ENCODE measurements at regions not wholly inside any gene's neighbourhood (a gene's known extent, or its start where the extent isn't known, plus 50 kb on each side); places are given as distances from the start of the nearest gene placed in this dataset.
"Not testable (repeated sequence)": the region's sequence is repeated elsewhere in the genome, so short reads cannot be mapped to it uniquely, and the experiment has no call there.

GRCh38 chr7:76955124-76955523 is 77.0 kb downstream of the SPDYE17 start:
- 81% methylated on average over 3 of the region's 4 CpGs for WGBS
- not testable (repeated sequence) for H3K36me3 ChIP-seq (ENCODE audit: control insufficient read depth in 4 of 4, insufficient read depth in 3 of 4, low read depth in 1 of 4, low read length in 3 of 4); DNase-seq (ENCODE audit: low spot score); H3K4me1 ChIP-seq (ENCODE audit: control insufficient read depth in 4 of 4, insufficient read depth in 4 of 4, low read length in 3 of 4); H3K27ac ChIP-seq (ENCODE audit: low read depth in 1 of 2, low read length in 2 of 2); H3K27me3 ChIP-seq (ENCODE audit: control insufficient read depth in 4 of 4, insufficient read depth in 4 of 4, low read length in 3 of 4); H3K9ac ChIP-seq (ENCODE audit: low read depth in 1 of 2, low read length in 2 of 2); H3K9me3 ChIP-seq (ENCODE audit: control insufficient read depth in 4 of 4, low read length in 3 of 4); H3K4me3 ChIP-seq (ENCODE audit: low read depth in 1 of 3, low read length in 3 of 3)

DNA sequence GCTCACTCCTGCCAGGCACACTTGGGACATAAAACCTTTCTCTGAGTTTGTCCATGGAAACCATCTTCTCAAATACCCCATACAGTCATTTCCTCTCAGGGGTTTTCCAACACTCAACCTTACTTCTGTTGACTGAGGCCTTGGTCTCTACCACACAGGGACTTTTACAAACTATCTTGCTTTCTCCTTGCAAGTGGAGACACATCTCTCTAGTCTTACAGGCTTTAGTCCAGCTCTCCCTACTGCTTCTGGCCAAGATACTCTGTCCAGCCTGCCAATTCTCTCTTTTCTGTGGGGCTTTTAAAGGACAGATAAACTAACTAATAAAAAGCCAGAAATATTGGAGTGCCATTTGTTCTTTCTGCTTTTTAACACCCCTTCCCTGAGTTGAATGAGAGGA is 87.6 kb downstream of the SPDYE17 start:
- not testable (repeated sequence) for H3K9me3 ChIP-seq (ENCODE audit: control insufficient read depth in 4 of 4, low read length in 3 of 4); H3K36me3 ChIP-seq (ENCODE audit: control insufficient read depth in 4 of 4, insufficient read depth in 3 of 4, low read depth in 1 of 4, low read length in 3 of 4); H3K27ac ChIP-seq (ENCODE audit: low read depth in 1 of 2, low read length in 2 of 2); H3K9ac ChIP-seq (ENCODE audit: low read depth in 1 of 2, low read length in 2 of 2); H3K27me3 ChIP-seq (ENCODE audit: control insufficient read depth in 4 of 4, insufficient read depth in 4 of 4, low read length in 3 of 4); H3K4me1 ChIP-seq (ENCODE audit: control insufficient read depth in 4 of 4, insufficient read depth in 4 of 4, low read length in 3 of 4); DNase-seq (ENCODE audit: low spot score); H3K4me3 ChIP-seq (ENCODE audit: low read depth in 1 of 3, low read length in 3 of 3)

- WGBS = 85% methylated on average over 2 of the region's 2 CpGs
Measured at GRCh38 chr7:76941809-76942765, 90.1 kb downstream of the SPDYE17 start.

DNA sequence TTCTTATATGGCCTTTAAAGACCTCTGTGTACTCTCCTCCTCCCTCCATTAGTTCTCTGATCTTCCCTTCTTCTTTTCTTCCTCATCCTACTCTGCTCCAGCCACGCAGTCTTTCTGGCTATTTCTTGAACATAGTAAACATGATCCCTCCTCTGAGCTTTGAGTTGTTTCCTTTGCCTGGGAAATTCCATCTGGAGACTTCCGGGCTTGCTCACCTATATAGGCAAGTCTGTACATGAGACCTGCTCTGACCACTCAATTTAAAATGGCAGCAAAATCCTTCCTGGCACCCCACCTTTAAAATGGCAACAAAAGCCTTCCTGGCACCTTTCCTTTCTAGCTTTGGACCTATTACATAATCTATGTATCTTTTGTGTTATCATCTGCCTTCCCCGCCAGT is 94.4 kb downstream of the SPDYE17 start:
- not testable (repeated sequence) for H3K4me3 ChIP-seq (ENCODE audit: low read depth in 1 of 3, low read length in 3 of 3); H3K9ac ChIP-seq (ENCODE audit: low read depth in 1 of 2, low read length in 2 of 2); H3K27me3 ChIP-seq (ENCODE audit: control insufficient read depth in 4 of 4, insufficient read depth in 4 of 4, low read length in 3 of 4); H3K27ac ChIP-seq (ENCODE audit: low read depth in 1 of 2, low read length in 2 of 2); H3K36me3 ChIP-seq (ENCODE audit: control insufficient read depth in 4 of 4, insufficient read depth in 3 of 4, low read depth in 1 of 4, low read length in 3 of 4); DNase-seq (ENCODE audit: low spot score); H3K4me1 ChIP-seq (ENCODE audit: control insufficient read depth in 4 of 4, insufficient read depth in 4 of 4, low read length in 3 of 4); H3K9me3 ChIP-seq (ENCODE audit: control insufficient read depth in 4 of 4, low read length in 3 of 4)
- 66% methylated on average over 2 of the region's 3 CpGs for WGBS

More at GRCh38 chr7:76941809-76942765, 90.1 kb downstream of the SPDYE17 start:
- H3K4me3 ChIP-seq (ENCODE audit: low read depth in 1 of 3, low read length in 3 of 3); DNase-seq (ENCODE audit: low spot score); H3K27me3 ChIP-seq (ENCODE audit: control insufficient read depth in 4 of 4, insufficient read depth in 4 of 4, low read length in 3 of 4); H3K27ac ChIP-seq (ENCODE audit: low read depth in 1 of 2, low read length in 2 of 2); H3K9ac ChIP-seq (ENCODE audit: low read depth in 1 of 2, low read length in 2 of 2); H3K9me3 ChIP-seq (ENCODE audit: control insufficient read depth in 4 of 4, low read length in 3 of 4); H3K36me3 ChIP-seq (ENCODE audit: control insufficient read depth in 4 of 4, insufficient read depth in 3 of 4, low read depth in 1 of 4, low read length in 3 of 4); H3K4me1 ChIP-seq (ENCODE audit: control insufficient read depth in 4 of 4, insufficient read depth in 4 of 4, low read length in 3 of 4): not testable (repeated sequence)

DNA sequence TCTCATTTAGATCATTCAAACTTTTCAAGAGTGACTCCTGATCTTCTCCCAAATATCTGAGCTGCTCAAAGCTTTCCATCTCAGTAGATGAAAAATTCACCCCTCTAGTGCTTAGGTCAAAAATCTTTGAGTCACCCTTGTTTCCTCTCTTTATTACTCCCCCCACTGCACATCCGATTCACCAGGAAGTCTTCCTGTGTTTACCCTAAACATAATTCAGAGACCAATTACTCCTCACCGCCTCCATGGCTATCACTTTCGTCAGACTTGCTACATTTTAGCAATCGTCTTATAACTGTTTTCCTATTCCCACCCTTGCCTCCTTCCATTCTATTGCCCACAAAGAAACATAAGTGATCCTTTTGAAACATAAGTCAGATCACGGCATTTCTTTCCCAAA is 94.8 kb downstream of the SPDYE17 start:
- H3K4me1 ChIP-seq (ENCODE audit: control insufficient read depth in 4 of 4, insufficient read depth in 4 of 4, low read length in 3 of 4); DNase-seq (ENCODE audit: low spot score): not testable (repeated sequence)
- WGBS = 80% methylated on average over 5 of the region's 5 CpGs

GRCh38 chr7:76936346-76936745 is 95.8 kb downstream of the SPDYE17 start:
- not testable (repeated sequence) for H3K9ac ChIP-seq (ENCODE audit: low read depth in 1 of 2, low read length in 2 of 2); H3K4me3 ChIP-seq (ENCODE audit: low read depth in 1 of 3, low read length in 3 of 3); H3K36me3 ChIP-seq (ENCODE audit: control insufficient read depth in 4 of 4, insufficient read depth in 3 of 4, low read depth in 1 of 4, low read length in 3 of 4); H3K27ac ChIP-seq (ENCODE audit: low read depth in 1 of 2, low read length in 2 of 2); H3K27me3 ChIP-seq (ENCODE audit: control insufficient read depth in 4 of 4, insufficient read depth in 4 of 4, low read length in 3 of 4); DNase-seq (ENCODE audit: low spot score); H3K9me3 ChIP-seq (ENCODE audit: control insufficient read depth in 4 of 4, low read length in 3 of 4); H3K4me1 ChIP-seq (ENCODE audit: control insufficient read depth in 4 of 4, insufficient read depth in 4 of 4, low read length in 3 of 4)
- 85% methylated on average over 2 of the region's 2 CpGs for WGBS

More for the DNA sequence above, 94.8 kb downstream of the SPDYE17 start:
- H3K9me3 ChIP-seq (ENCODE audit: control insufficient read depth in 4 of 4, low read length in 3 of 4); H3K4me3 ChIP-seq (ENCODE audit: low read depth in 1 of 3, low read length in 3 of 3); H3K27ac ChIP-seq (ENCODE audit: low read depth in 1 of 2, low read length in 2 of 2); H3K36me3 ChIP-seq (ENCODE audit: control insufficient read depth in 4 of 4, insufficient read depth in 3 of 4, low read depth in 1 of 4, low read length in 3 of 4); H3K27me3 ChIP-seq (ENCODE audit: control insufficient read depth in 4 of 4, insufficient read depth in 4 of 4, low read length in 3 of 4); H3K9ac ChIP-seq (ENCODE audit: low read depth in 1 of 2, low read length in 2 of 2): not testable (repeated sequence)

- H3K9me3 ChIP-seq (ENCODE audit: control insufficient read depth in 4 of 4, low read length in 3 of 4); H3K4me1 ChIP-seq (ENCODE audit: control insufficient read depth in 4 of 4, insufficient read depth in 4 of 4, low read length in 3 of 4); H3K9ac ChIP-seq (ENCODE audit: low read depth in 1 of 2, low read length in 2 of 2); DNase-seq (ENCODE audit: low spot score); H3K36me3 ChIP-seq (ENCODE audit: control insufficient read depth in 4 of 4, insufficient read depth in 3 of 4, low read depth in 1 of 4, low read length in 3 of 4); H3K4me3 ChIP-seq (ENCODE audit: low read depth in 1 of 3, low read length in 3 of 3); H3K27ac ChIP-seq (ENCODE audit: low read depth in 1 of 2, low read length in 2 of 2); H3K27me3 ChIP-seq (ENCODE audit: control insufficient read depth in 4 of 4, insufficient read depth in 4 of 4, low read length in 3 of 4): not testable (repeated sequence)
- WGBS = 92% methylated on average over 3 of the region's 3 CpGs
Measured at GRCh38 chr7:76934711-76935110, 97.5 kb downstream of the SPDYE17 start.

GRCh38 chr7:76932957-76933356 is 99.2 kb downstream of the SPDYE17 start:
- not testable (repeated sequence) for DNase-seq (ENCODE audit: low spot score); H3K27me3 ChIP-seq (ENCODE audit: control insufficient read depth in 4 of 4, insufficient read depth in 4 of 4, low read length in 3 of 4); H3K27ac ChIP-seq (ENCODE audit: low read depth in 1 of 2, low read length in 2 of 2); H3K4me1 ChIP-seq (ENCODE audit: control insufficient read depth in 4 of 4, insufficient read depth in 4 of 4, low read length in 3 of 4); H3K9ac ChIP-seq (ENCODE audit: low read depth in 1 of 2, low read length in 2 of 2); H3K9me3 ChIP-seq (ENCODE audit: control insufficient read depth in 4 of 4, low read length in 3 of 4); H3K36me3 ChIP-seq (ENCODE audit: control insufficient read depth in 4 of 4, insufficient read depth in 3 of 4, low read depth in 1 of 4, low read length in 3 of 4); H3K4me3 ChIP-seq (ENCODE audit: low read depth in 1 of 3, low read length in 3 of 3)
- WGBS = 94% methylated on average over 4 of the region's 4 CpGs
